ENCODE measurements at regions not wholly inside any gene's neighbourhood (a gene's known extent, or its start where the extent isn't known, plus 50 kb on each side); places are given as distances from the start of the nearest gene placed in this dataset.
"Not testable (repeated sequence)": the region's sequence is repeated elsewhere in the genome, so short reads cannot be mapped to it uniquely, and the experiment has no call there.

DNA sequence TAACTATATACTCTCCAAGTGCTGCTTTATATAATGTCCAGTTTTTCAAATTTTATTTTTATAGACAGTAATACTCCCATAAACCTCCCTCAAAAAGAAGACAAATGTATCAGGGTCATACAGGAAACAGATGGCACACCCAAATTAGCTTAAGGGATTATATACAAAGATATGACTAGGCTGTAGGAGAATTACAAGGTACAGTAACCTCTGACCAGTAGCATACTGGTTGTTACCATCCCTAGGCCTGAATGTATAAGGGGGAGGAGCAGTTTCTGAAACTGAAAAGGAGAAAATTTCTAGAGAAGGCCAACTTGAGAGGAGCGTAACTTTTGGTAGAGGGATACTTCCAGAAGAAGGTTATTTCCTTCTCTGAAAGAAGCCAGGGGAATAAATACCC lies 122.6 kb upstream of the NBPF19 start:
- not testable (repeated sequence) for DNase-seq (ENCODE audit: extremely low read depth in 1 of 2, low read depth in 1 of 2)

DNA sequence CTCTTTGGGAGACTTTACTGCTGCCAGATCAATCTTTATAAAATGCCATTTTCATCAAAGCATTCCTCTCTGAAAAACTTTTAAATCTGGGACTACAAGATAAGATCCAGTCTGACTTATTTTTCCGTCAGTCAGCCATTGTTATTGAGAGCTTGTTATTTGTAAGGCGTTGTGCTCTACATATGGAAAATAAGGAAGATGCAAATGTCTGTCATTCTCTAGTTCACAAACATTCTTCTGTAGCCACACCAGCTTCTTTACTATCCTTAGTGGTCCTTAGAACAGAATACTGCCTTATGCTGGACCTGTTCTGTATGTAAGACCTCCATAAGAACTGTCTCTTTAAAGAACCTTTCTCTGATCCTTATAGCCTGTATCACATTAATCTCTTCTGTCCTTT lies 120.3 kb upstream of the NBPF19 start:
- DNase-seq (ENCODE audit: extremely low read depth in 1 of 2, low read depth in 1 of 2) = not testable (repeated sequence)

DNA sequence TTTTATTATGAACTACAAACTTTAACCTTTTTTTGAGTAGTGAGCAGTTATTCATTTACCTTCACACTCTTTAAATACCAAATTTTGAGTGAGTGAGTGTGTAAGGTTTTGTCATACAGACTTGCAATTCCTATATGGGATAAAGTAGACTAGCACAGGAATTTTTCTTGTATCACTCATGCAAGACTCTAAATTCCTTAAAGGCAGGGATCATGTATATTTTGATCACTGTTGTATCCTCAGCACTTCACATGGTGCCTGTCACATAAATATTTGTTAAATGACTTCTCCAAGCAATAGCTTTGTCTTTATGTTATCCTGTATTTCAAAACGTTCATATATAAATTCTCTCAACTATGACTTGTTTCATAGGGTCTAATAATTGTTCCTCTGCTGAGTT lies 119.1 kb upstream of the NBPF19 start:
- not testable (repeated sequence) for DNase-seq (ENCODE audit: extremely low read depth in 1 of 2, low read depth in 1 of 2)

GRCh38 chr1:149356152-149356551 lies 118.7 kb upstream of the NBPF19 start:
- not testable (repeated sequence) for DNase-seq (ENCODE audit: extremely low read depth in 1 of 2, low read depth in 1 of 2)

- DNase-seq (ENCODE audit: extremely low read depth in 1 of 2, low read depth in 1 of 2) = not testable (repeated sequence)
Observed at GRCh38 chr1:149360351-149360750, 114.5 kb upstream of the NBPF19 start.

GRCh38 chr1:149361310-149361709 lies 113.5 kb upstream of the NBPF19 start:
- DNase-seq (ENCODE audit: extremely low read depth in 1 of 2, low read depth in 1 of 2) = not testable (repeated sequence)

GRCh38 chr1:149364188-149364981 lies 110.5 kb upstream of the NBPF19 start:
- DNase-seq (ENCODE audit: extremely low read depth in 1 of 2, low read depth in 1 of 2) = not testable (repeated sequence)

GRCh38 chr1:149366402-149366801 lies 108.4 kb upstream of the NBPF19 start:
- not testable (repeated sequence) for DNase-seq (ENCODE audit: extremely low read depth in 1 of 2, low read depth in 1 of 2)

- DNase-seq (ENCODE audit: extremely low read depth in 1 of 2, low read depth in 1 of 2) = not testable (repeated sequence)
Observed at GRCh38 chr1:149367472-149368044, 107.3 kb upstream of the NBPF19 start.

DNA sequence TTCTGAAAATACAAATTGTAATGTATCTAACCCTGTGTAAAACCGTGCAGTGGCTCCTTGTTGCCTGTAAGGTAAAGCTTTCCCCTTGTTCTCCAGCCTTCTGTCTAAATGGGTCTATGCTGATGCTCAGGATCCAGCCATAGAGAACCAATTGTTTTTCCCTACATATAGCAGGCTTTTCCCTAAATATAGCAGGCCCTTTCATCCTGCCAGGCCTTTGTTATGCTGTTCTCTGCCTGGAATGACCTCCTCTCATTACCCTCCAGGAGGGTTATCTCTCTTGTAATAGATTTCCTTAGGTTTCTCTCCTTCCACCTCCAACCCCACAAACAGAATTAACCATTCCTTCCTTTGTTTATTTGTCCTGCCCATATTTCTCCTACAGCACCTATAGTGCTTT lies 106.5 kb upstream of the NBPF19 start:
- not testable (repeated sequence) for DNase-seq (ENCODE audit: extremely low read depth in 1 of 2, low read depth in 1 of 2)

DNA sequence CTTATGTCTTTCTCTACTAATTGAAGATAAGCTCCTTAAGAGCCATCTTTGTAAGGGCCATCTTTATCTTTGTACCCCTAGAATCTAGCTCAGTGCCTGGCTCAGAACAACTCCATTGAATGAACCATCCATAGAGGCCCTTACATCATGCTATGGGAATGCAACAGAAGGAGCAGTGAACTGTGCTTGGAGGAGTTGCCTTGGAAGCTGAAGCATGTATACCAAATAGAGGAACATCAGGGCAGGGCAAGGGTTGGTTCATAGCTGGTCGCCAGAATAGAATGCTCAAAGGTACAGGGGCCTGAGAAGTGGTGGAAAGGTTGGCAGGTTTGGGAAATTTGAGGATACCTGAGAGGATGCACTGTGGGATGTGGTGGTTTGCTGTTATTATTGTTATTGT lies 105.8 kb upstream of the NBPF19 start:
- not testable (repeated sequence) for DNase-seq (ENCODE audit: extremely low read depth in 1 of 2, low read depth in 1 of 2)

GRCh38 chr1:149371955-149372354 lies 102.9 kb upstream of the NBPF19 start:
- not testable (repeated sequence) for DNase-seq (ENCODE audit: extremely low read depth in 1 of 2, low read depth in 1 of 2)

DNA sequence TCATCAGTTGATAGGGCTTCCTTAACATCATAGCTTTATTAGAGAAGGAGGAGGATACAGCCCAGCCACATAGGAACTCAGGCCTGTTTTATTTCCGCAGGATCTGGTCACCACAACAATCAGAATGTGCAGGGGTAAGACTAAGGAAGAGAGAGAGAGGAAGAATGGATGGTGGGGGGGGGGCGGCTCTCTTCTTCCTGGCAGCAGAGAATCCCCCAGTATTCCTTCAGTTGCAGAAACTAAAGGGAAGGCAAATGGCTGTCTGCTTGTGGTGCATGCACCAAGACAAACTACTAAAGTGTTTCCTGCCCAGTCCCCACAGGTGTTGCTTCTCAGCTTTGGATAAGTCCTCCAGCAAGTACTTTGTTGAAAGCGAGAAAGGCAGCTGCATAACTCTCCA lies 96.4 kb upstream of the NBPF19 start:
- not testable (repeated sequence) for DNase-seq (ENCODE audit: extremely low read depth in 1 of 2, low read depth in 1 of 2)

GRCh38 chr1:149390173-149390926 lies 84.5 kb upstream of the NBPF19 start:
- peak; percentile 29 to 34 for DNase-seq (ENCODE audit: extremely low read depth in 1 of 2, low read depth in 1 of 2)

GRCh38 chr1:149390931-149391330 lies 83.9 kb upstream of the NBPF19 start:
- not testable (repeated sequence) for DNase-seq (ENCODE audit: extremely low read depth in 1 of 2, low read depth in 1 of 2)

DNA sequence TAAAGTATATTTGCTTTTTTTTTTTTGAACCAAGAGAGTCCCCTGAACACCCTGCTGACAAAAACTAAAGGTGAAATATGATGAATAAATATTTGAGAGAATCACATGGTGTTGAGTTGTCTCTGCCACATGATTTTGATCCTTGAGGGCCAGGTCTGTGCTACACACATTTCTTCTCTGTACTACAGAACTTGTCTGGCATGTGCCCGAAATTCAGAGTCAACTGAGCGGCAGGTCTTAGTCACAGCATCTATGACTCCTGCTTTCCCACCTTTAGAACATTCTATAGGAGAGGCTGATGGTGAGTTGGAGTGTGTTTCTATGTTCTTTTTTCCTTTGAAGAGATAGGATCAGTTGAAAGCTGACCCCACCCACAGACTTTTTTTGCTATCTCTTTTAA lies 79.0 kb upstream of the NBPF19 start:
- peak in 1 of 2 donors; percentile 43 for DNase-seq (ENCODE audit: extremely low read depth in 1 of 2, low read depth in 1 of 2)

DNA sequence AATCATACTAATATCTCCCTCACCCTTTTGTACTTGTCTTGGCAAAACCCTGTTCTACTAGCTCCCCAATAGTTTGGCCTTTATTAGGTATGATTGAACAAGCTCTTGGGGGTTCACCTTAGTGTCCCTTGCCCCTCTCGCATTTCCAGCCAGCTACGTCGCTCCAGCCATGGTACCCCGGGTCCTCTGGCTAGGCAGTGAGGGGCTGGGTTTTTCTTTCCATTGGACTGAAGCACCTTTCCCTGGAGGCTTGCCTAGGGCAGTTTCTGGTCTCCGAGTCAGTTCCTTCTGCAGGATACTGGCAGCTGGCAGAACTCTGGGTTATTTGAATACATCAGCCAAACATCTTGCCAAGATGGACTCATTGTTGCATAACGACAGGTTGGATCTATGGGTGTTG lies 76.3 kb upstream of the NBPF19 start:
- not testable (repeated sequence) for DNase-seq (ENCODE audit: extremely low read depth in 1 of 2, low read depth in 1 of 2)

DNA sequence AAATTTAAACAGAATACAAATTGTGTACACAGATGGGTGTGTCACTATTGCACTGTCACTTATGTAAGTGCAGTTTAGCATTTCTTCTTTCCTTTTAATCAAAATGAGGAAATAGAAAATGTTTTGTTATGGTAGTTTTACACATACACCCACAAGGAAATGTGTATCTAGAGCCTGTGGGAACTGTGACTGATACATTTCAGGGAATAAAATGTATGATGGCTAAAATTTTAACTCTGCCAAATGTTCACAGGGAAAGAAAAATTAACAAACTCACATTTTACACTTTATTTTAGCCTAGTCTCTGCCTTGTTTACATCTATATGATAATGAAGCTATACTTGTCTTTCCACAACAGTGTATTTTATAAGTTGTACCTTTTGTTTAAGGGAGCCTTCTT lies 66.4 kb upstream of the NBPF19 start:
- DNase-seq (ENCODE audit: extremely low read depth in 1 of 2, low read depth in 1 of 2) = not testable (repeated sequence)

DNA sequence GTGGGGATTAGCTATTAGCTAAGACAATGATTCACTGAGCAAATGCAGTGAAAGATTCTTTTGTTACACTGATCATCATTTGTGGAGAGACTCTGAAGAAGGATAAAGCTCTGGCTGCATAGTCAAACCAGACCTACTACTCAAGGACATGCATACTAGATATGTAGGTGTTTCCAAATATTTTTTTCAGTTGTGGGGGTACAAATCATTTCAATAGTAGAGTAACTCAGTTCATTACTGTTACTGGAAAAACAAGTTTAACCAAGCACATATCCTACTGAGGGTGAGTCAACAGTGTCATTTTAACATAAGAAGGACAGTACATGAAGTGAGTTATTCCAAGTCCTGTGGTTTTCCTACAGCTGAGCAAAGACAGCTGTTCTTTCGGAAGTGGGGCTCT lies 59.5 kb upstream of the NBPF19 start:
- DNase-seq (ENCODE audit: extremely low read depth in 1 of 2, low read depth in 1 of 2) = not testable (repeated sequence)

DNA sequence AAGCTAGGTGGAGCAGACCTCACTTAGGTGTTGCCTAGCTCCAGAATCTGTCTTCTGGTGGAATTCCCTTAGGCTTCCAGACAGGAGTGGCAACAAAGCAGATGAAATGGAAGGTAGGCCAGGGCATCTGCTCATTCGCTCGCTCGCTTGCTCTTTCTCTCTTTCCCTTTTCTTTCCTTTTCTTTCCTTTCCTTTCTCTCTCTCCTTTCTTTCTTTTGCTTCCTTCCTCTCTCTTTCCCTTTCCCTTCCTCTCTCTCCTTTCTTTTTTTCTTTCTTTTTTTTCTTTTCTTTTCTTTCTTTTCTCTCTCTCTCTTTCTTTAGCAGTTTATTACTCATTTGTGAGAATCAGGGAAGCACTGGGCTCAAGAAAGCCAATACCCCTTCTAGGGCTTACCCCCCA lies 56.1 kb upstream of the NBPF19 start:
- DNase-seq (ENCODE audit: extremely low read depth in 1 of 2, low read depth in 1 of 2) = not testable (repeated sequence)

DNA sequence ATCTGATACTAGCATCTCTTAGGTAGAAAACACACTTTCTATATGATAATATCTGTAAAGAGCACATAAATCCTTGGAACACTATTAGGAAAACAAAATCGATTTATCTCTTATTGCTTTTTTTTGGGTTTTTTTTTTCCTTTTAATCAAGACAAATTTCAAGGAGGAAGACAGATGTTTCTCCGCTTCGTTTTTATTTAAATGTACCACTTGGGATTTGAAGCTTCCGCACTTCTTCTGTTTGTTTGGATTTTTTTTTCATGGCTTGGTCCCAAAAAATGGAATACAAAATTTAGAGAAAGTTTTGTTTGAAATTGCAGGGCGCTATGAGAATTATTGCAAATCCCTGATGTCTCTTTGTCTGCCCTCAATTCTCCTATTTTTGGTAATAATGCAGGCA lies 51.7 kb upstream of the NBPF19 start:
- DNase-seq (ENCODE audit: extremely low read depth in 1 of 2, low read depth in 1 of 2) = not testable (repeated sequence)

All from stimulated activated CD8-positive, alpha-beta memory T cell treated with anti-CD3 and anti-CD28 coated beads, Interleukin-7, amount 100 ng/mL, for 48 hours (primary cell).